Endothelial cell (in vitro differentiated cells): ENCODE measurements at regions not wholly inside any gene's neighbourhood (a gene's known extent, or its start where the extent isn't known, plus 50 kb on each side); places are given as distances from the start of the nearest gene placed in this dataset.

ENCODE experiments used
- DNase-seq: peaks from one replicate; pipeline ENCODE4 v3.0.0; 2021; ENCODE audit warnings: low spot score
- H3K27ac Mint-ChIP-seq: one replicate; pipeline ENCODE4 v1.8.0; 2021; ENCODE audit warnings: mixed read lengths, inconsistent platforms; ENCODE audit not compliant: unreplicated experiment
- H3K27me3 Mint-ChIP-seq: one replicate; pipeline ENCODE4 v1.8.0; 2021; ENCODE audit warnings: mild to moderate bottlenecking, moderate library complexity, mixed read lengths, inconsistent platforms; ENCODE audit not compliant: unreplicated experiment
- H3K36me3 Mint-ChIP-seq: one replicate; pipeline ENCODE4 v1.8.0; 2021; ENCODE audit warnings: mild to moderate bottlenecking, low read depth, mixed read lengths, inconsistent platforms; ENCODE audit not compliant: unreplicated experiment
- H3K4me1 Mint-ChIP-seq: one replicate; pipeline ENCODE4 v1.8.0; 2021; ENCODE audit warnings: mild to moderate bottlenecking, mixed read lengths, inconsistent platforms; ENCODE audit not compliant: unreplicated experiment
- H3K4me3 Mint-ChIP-seq: one replicate; pipeline ENCODE4 v1.8.0; 2021; ENCODE audit warnings: mild to moderate bottlenecking, mixed read lengths, inconsistent platforms; ENCODE audit not compliant: unreplicated experiment
- H3K9me3 Mint-ChIP-seq: one replicate; pipeline ENCODE4 v1.8.0; 2021; ENCODE audit warnings: mixed read lengths, inconsistent platforms; ENCODE audit not compliant: unreplicated experiment
- CTCF ChIP-seq: fragments of 200-600 bp; sonication (generic); IDR thresholded peaks from one replicate; pipeline ENCODE4 v1.5.0; 2021; ENCODE audit warnings: antibody characterized with exemption; ENCODE audit not compliant: unreplicated experiment

GRCh38 chr5:117568622-117569021 is 994.0 kb upstream of the SEMA6A start:
- H3K27me3 Mint-ChIP-seq = no peaks in the 10 kb centered on the region
- no peak for TF ChIP-seq CTCF
- H3K4me3 Mint-ChIP-seq = no peak overlapping the region
- no peak for DNase-seq
- no peaks in the 10 kb centered on the region for H3K4me1 Mint-ChIP-seq
- no peaks in the 10 kb centered on the region for H3K36me3 Mint-ChIP-seq
- H3K9me3 Mint-ChIP-seq = no peaks in the 10 kb centered on the region
- no peak overlapping the region for H3K27ac Mint-ChIP-seq

- Mint-ChIP-seq H3K4me1 (no peaks in the 10 kb centered on the region), H3K27me3 (no peaks in the 10 kb centered on the region), H3K27ac (no peak overlapping the region), H3K4me3 (no peak overlapping the region), H3K9me3 (no peaks in the 10 kb centered on the region), H3K36me3 (no peaks in the 10 kb centered on the region)
- DNase-seq = no peak
- no peak for TF ChIP-seq CTCF
Observed at GRCh38 chr5:117568126-117568525, 993.5 kb upstream of the SEMA6A start.

- Mint-ChIP-seq H3K27ac (no peak overlapping the region), H3K27me3 (no peaks in the 10 kb centered on the region), H3K4me1 (no peaks in the 10 kb centered on the region), H3K36me3 (no peaks in the 10 kb centered on the region), H3K4me3 (no peak overlapping the region), H3K9me3 (no peaks in the 10 kb centered on the region)
- no peak for DNase-seq
- TF ChIP-seq CTCF = no peak
Observed at GRCh38 chr5:117562647-117563046, 988.0 kb upstream of the SEMA6A start.

- Mint-ChIP-seq H3K9me3 (no peaks in the 10 kb centered on the region), H3K4me3 (no peak overlapping the region), H3K36me3 (no peaks in the 10 kb centered on the region), H3K27me3 (no peaks in the 10 kb centered on the region), H3K27ac (no peak overlapping the region), H3K4me1 (no peaks in the 10 kb centered on the region)
- DNase-seq = no peak
- TF ChIP-seq CTCF = no peak
Observed at GRCh38 chr5:117561531-117561930, 986.9 kb upstream of the SEMA6A start.

GRCh38 chr5:117559005-117559844 is 984.6 kb upstream of the SEMA6A start:
- no peaks in the 10 kb centered on the region for H3K36me3 Mint-ChIP-seq
- H3K4me1 Mint-ChIP-seq = no peaks in the 10 kb centered on the region
- no peaks in the 10 kb centered on the region for H3K27me3 Mint-ChIP-seq
- no peak for DNase-seq
- H3K27ac Mint-ChIP-seq = no peak overlapping the region
- no peaks in the 10 kb centered on the region for H3K9me3 Mint-ChIP-seq
- no peak for TF ChIP-seq CTCF
- no peak overlapping the region for H3K4me3 Mint-ChIP-seq
